Esophagus mucosa (tissue), 1 donor: ENCODE measurements at regions not wholly inside any gene's neighbourhood (a gene's known extent, or its start where the extent isn't known, plus 50 kb on each side); places are given as distances from the start of the nearest gene placed in this dataset.
"Not testable (repeated sequence)": the region's sequence is repeated elsewhere in the genome, so short reads cannot be mapped to it uniquely, and the experiment has no call there.

Experiments used
- ATAC-seq: fragments of 200-7000 bp; cut with Tn5 transposase; one replicate; pipeline ENCODE4 v1.9.1; 2020
- donor health status: DM: yes; HTN: yes; CAD: no.

DNA sequence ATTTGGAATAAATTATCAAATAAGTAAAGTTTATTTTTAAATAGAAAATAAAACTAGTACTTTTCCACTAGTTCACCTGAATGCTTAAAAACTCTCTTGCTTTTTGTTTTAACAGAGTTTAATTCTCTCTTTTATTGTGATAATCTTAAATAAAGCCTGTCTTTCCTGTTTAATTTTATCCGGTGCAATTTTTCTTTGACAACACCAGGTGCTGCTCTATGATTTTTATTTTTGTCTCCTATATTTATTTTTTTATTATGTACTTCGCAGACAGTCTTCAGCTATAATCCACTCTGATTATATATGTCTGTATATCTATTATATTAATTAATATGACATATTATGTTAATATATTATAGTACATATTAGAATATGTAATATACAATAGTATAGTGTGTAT, 1293.0 kb upstream of the EPHA6 start:
- ATAC-seq, result no peak

GRCh38 chr3:95522449-95522848, 1291.9 kb upstream of the EPHA6 start:
- no peak for ATAC-seq

DNA sequence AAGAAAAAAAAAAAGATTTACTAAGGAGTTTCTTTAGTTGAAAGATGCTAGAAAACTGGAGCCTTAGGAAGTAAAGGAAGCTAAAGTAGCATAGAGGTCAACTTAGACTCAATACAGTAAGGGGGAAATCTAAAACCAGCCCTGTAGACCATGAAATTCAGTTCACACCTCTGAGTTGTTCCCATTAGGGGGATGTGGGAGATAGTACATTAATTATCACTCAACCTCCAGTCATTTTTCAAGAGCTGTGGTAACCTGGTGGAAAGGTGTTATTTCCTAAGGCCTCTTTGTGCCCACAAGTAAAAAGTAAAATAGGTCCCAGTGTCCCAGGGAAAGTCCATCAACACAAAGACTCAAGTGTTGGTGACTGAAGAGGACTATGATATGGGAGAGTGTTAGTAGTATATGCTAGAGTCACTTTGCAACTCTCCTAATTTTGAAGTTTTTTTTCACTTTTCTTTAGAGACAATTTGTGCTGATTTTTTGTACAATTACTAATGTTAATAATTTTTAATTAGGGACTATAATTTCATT, 1274.4 kb upstream of the EPHA6 start:
- no peak for ATAC-seq

- no peak for ATAC-seq
Observed at GRCh38 chr3:95565502-95565901, 1248.9 kb upstream of the EPHA6 start.

DNA sequence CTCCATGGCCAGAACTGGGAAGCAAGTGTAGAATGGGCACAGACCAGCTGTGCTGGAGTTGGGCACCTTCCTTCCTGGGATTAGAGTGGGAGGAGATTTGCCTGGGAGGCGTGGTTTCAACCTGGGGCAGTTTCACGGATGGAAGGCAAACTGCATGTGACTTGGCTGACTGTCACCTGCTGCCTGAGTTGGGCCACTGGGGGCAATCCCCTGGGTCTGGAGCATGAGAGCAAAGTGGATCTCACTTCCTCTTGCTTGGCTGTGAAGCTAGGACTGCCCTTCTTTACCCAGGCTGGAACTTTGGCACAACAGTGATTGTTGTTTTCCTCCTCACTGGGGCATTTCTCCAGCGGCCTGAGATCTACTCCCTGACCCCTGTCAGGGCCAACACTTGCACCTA, 1247.0 kb upstream of the EPHA6 start:
- ATAC-seq, result no peak

GRCh38 chr3:95586754-95587153, 1227.6 kb upstream of the EPHA6 start:
- no peak for ATAC-seq

- ATAC-seq, result not testable (repeated sequence)
Observed at GRCh38 chr3:95587641-95588040, 1226.8 kb upstream of the EPHA6 start.

DNA sequence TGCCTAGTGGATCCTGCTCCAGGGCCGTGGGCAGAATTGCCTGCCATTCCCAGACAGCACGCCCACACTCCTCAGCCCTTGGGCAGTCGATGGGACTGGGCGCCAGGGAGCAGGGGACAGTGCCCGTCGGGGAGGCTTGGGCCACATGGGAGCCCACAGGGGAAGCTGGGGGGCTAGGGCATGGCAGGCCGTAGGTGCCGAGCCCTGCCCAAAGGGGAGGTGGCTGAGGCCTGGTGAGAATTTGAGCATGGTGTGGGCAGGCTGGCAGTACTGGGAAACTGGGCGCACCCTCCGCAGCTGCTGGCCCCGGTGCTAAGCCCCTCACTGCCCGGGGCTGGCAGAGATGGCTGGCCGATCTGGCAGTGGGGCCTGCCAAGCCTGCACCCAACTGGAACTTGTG, 1225.9 kb upstream of the EPHA6 start:
- ATAC-seq, result no peak

DNA sequence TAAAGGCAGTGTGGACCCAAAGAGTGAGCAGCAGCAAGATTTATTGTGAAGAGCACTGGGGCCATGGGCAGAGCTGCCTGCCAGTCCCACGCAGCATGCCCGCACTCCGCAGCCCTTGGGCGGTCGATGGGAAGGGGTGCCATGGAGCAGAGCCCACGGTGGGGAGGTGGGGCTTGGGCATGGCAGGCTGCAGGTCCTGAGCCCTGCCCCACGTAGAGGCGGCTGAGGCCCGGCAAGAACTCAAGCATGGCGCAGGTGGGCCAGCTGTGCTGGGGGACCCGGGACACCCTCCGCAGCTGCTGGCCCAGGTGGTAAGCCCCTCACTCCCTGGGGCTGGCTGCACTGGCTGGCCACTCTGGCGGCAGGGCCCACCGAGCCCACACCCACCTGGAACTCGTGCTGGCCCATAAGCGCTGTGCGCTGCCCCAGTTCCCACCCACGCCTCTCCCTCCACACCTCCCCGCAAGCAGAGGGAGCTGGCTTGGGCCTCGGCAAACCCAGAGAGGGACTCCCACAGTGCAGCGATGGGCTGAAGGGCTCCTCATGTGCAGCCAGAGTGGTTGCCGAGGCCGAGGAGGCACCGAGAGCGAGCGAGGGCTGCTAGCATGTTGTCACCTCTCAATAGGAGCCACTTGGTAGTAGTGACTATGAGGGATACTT, 1218.8 kb upstream of the EPHA6 start:
- no peak for ATAC-seq

DNA sequence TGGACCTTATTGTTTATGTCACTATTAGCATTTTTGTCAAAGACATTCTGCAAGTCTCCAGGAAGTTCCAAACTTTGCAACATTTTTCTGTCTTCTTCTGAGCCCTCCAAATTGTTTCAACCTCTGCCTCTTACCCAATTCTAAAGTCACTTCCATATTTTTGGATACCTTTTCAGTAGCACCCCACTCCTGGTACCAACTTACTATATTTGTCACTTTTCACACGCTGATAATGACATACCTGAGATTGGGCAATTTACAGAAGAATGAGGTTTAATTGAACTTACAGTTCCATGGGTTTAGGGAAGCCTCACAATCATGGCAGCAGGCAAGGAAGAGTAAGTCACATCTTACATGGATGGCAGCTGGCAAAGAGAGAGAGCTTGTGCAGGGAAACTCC, 1206.5 kb upstream of the EPHA6 start:
- no peak for ATAC-seq

DNA sequence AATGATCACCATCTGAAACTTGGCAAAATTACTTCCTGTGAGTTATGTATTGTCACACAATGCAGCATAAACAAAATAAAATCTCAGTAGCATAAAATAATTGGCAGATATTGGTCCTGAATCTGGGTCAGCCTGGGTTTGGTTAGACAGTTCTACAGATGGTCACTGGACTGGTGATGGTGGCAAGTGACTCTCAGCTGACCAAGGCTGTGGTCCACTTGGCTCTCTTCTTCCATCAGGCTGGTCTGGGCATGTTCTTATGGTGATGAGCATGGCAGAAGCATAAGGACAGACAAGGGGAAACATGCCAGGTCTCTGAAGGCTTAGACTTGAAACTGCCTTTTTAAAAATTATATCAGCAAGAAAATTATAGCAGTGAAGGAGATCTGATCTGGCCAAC, 1205.0 kb upstream of the EPHA6 start:
- no peak for ATAC-seq

- ATAC-seq, result no peak
Observed at GRCh38 chr3:95612611-95613010, 1201.8 kb upstream of the EPHA6 start.

DNA sequence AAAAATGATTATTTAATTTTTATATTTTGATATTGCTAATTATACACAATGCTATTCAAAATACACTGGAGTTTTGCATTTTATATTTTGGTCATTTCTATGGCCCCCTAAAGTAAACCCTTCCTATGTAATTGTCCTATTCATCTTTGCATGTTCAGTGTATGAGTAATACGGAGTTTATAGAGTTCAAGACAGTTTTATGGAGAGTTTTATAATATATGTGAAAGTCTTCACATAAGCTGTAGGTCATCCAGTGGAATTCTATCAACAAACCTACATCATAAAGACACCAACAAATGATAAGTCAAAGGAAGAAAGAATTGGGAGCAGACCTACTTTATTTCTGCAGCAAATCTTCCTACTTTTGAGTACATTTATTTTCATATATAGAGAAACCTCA, 1200.4 kb upstream of the EPHA6 start:
- ATAC-seq, result no peak

DNA sequence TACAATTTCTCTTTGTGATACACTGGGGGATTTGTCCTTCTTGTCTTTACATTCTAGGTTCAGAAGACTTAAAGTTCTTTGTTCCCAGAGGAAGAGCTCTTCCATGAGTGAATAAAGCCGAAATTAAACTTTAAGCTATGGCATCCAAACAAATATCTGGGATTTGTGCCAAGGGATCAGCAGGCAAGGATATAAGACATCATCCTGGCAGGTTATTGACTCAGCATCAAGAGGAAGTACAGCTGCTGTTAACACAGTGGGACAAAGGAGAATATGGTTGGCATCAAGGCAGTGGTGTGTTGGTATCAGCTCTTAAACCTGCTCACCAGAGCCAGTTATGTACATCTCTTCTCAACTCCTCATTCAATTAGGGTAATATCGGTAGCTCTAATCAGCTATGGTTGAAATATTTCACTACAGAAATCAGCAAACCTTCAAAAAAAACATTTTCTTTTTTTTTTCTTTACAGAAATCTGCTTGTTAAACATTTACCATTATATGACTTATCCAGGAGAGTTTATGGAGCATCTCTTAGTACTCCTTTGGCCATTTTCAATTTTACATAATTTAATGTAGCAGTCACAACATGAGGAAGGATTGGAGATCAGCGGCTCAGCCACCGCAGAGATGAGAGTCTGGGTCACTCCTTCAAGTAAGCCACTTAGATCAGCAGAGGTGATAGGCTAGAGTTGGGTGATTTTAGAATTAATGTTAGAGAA, 1198.6 kb upstream of the EPHA6 start:
- no peak for ATAC-seq

- ATAC-seq, result no peak
Observed at GRCh38 chr3:95626107-95626506, 1188.3 kb upstream of the EPHA6 start.

GRCh38 chr3:95627293-95627692, 1187.1 kb upstream of the EPHA6 start:
- ATAC-seq, result no peak

DNA sequence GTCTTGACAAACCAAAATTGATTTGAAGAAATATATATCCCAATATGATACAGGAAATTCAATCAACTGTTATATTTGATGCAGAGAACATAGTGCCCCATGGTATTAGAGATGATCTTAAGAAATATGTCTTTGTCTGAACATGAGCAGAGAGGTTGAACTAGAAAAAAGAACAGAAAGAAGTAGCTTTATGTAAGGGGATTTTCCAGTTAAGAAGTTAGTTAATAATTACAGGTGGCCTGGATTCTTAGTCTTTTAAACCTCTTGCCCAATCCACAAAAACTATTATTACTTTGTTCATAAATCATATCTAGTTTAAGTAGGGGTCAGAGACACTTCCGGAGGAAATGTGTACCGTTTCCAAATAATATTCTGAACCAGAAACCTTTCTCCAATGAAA, 1186.7 kb upstream of the EPHA6 start:
- ATAC-seq, result no peak

DNA sequence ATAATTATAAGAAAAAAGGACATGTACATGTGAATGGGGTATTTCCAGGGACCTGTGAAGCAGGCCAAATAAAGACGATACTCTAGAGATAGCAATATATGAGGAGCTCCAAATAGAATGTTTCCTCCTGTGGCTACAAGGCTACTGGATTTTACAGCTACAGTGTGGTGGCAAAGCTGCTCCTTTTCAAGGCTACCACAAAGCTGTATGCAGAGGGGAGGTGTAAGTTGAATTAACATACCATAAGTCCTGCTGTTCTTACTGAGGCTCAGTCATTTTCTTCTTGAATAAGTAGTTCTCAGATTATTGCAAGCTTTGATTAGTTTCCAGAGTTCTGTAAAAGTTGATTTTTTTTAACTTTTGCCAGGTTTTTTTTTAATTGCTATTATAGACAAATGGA, 1184.6 kb upstream of the EPHA6 start:
- no peak for ATAC-seq

DNA sequence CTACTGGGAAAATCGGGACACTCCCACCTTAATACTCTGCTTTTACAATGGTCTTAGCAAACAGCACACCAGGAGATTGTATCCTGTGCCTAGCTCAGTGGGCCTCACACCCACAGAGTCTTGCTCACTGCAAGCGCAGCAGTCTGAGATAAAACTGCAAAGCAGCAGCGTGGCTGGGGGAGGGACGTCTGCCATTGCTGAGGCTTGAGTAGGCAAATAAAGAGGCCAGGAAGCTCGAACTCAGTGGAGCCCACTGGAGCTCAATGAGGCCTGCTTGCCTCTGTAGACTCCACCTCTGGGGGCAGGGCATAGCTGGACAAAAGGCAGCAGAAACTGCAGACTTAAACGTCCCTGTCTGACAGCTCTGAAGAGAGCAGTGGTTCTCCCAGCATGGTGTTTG, 1169.1 kb upstream of the EPHA6 start:
- no peak for ATAC-seq

- ATAC-seq, result no peak
Observed at GRCh38 chr3:95654570-95655362, 1159.6 kb upstream of the EPHA6 start.

DNA sequence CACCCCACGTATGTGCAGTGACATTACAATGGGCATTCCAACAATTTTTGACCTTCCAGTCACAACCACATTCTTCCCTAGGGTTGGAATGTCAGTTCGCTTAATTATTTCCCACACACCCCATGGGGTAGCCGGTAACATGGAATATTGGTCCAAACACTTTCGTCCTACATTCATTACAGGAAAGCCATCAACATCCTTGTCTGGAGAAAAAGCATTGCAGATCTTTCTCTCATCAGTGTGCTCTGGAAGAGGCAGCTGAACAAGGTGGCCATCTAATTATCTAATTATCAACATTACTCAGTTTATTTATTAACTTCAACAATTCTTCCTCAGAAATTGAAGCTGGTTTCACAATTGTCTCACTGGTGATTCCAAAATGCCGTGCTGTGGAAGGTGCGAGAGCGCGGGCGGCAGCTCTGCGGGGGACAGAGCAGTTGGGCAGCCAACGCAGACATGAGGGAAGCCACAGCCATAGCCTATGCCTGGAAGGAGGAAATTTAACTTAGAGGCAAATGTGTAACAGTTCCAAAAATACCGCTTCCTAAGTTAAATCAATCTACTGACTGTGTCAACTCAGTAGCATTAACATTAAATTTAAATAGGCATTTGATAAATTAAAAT, 1158.9 kb upstream of the EPHA6 start:
- ATAC-seq, result no peak

- ATAC-seq, result no peak
Observed at GRCh38 chr3:95670765-95671164, 1143.6 kb upstream of the EPHA6 start.

DNA sequence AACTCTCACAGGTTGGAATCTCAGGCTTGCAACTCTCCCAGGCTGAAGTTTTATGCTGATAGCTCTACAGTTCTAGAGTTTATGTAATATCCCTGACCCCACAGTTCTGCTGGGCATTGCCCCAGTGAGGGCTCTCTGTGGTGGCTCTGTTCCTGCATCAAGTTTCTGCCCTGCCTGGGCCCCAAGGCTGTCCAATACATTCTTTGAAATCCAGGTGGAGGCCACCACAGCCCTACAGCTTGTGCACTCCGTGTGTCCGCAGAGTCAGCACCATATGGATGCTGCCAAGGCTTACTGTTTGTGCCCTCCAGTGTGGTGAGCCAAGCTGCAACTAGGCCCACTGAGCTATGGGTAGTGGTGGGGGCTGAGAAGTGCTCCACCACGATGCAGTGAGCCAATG, 1141.2 kb upstream of the EPHA6 start:
- no peak for ATAC-seq
